GM23338 (cell line): ENCODE measurements at regions not wholly inside any gene's neighbourhood (a gene's known extent, or its start where the extent isn't known, plus 50 kb on each side); places are given as distances from the start of the nearest gene placed in this dataset.

Experiments
- ATAC-seq: fragments of 200-7000 bp; cut with Tn5 transposase; 3 replicates; pipeline ENCODE4 v1.9.1; 2020
- DNase-seq: peaks from one replicate; pipeline ENCODE4 v3.0.0-alpha.2; 2015; ENCODE audit warnings: low spot score
- H2AFZ ChIP-seq: fragments of 200-600 bp; sonication (generic); 2 replicates; pipeline ENCODE4 v1.8.0; 2016; ENCODE audit warnings: antibody characterized with exemption, mild to moderate bottlenecking, moderate library complexity
- H3F3A ChIP-seq: fragments of 200-600 bp; sonication (generic); replicated peaks from 2 replicates; pipeline ENCODE4 v1.8.0; 2017; ENCODE audit warnings: antibody characterized with exemption, mixed run types, low read depth
- H3K27ac ChIP-seq: fragments of 200-600 bp; sonication (generic); 2 replicates; pipeline ENCODE4 v1.6.1; 2016; ENCODE audit warnings: low read depth
- H3K27me3 ChIP-seq: fragments of 200-600 bp; sonication (generic); 2 replicates; pipeline ENCODE4 v1.8.0; 2016; ENCODE audit warnings: mild to moderate bottlenecking, mixed run types, moderate library complexity; ENCODE audit not compliant: insufficient read depth
- H3K36me3 ChIP-seq: fragments of 200-600 bp; sonication (generic); 2 replicates; pipeline ENCODE4 v1.8.0; 2016; ENCODE audit warnings: mild to moderate bottlenecking; ENCODE audit not compliant: insufficient read depth
- H3K4me1 ChIP-seq: fragments of 200-600 bp; sonication (generic); 2 replicates; pipeline ENCODE4 v1.8.0; 2016; ENCODE audit warnings: mild to moderate bottlenecking, moderate library complexity; ENCODE audit not compliant: insufficient read depth
- H3K4me2 ChIP-seq: fragments of 200-600 bp; sonication (generic); 2 replicates; pipeline ENCODE4 v1.7.1; 2017; ENCODE audit warnings: mixed run types
- H3K4me3 ChIP-seq: fragments of 200-600 bp; sonication (generic); 2 replicates; pipeline ENCODE4 v1.6.1; 2016; ENCODE audit warnings: mixed run types
- H3K79me2 ChIP-seq: fragments of 200-600 bp; sonication (generic); replicated peaks from 2 replicates; pipeline ENCODE4 v1.8.0; 2017; ENCODE audit warnings: mild to moderate bottlenecking; ENCODE audit not compliant: insufficient read depth
- H3K9me2 ChIP-seq: fragments of 200-600 bp; sonication (generic); 2 replicates; pipeline ENCODE4 v1.8.0; 2017; ENCODE audit not compliant: insufficient read depth
- H4K20me1 ChIP-seq: fragments of 200-600 bp; sonication (generic); replicated peaks from 2 replicates; pipeline ENCODE4 v1.8.0; 2017; ENCODE audit warnings: mild to moderate bottlenecking; ENCODE audit not compliant: insufficient read depth
- H3K27ac Mint-ChIP-seq: 2 replicates; pipeline ENCODE4 v1.8.0; 2020; ENCODE audit warnings: inconsistent platforms, mild to moderate bottlenecking, moderate library complexity, mixed read lengths
- H3K27me3 Mint-ChIP-seq: 3 replicates; pipeline ENCODE4 v1.8.0; 2022; ENCODE audit warnings: low read depth, mild to moderate bottlenecking, moderate library complexity, mixed read lengths, inconsistent platforms; ENCODE audit not compliant: insufficient read depth, poor library complexity
- H3K36me3 Mint-ChIP-seq: 3 replicates; pipeline ENCODE4 v1.8.0; 2021; ENCODE audit warnings: low read depth, mild to moderate bottlenecking, inconsistent platforms, moderate library complexity, mixed read lengths
- H3K4me1 Mint-ChIP-seq: 3 replicates; pipeline ENCODE4 v1.8.0; 2020; ENCODE audit warnings: mild to moderate bottlenecking, inconsistent platforms, mixed read lengths
- H3K4me3 Mint-ChIP-seq: 3 replicates; pipeline ENCODE4 v1.8.0; 2021; ENCODE audit warnings: moderate library complexity, mild to moderate bottlenecking, inconsistent platforms, mixed read lengths
- H3K9me3 Mint-ChIP-seq: 3 replicates; pipeline ENCODE4 v1.8.0; 2020; ENCODE audit warnings: moderate library complexity, mild to moderate bottlenecking, inconsistent platforms, mixed read lengths
- CREB1 ChIP-seq: fragments of 250-450 bp; sonication (Bioruptor Pico); IDR thresholded peaks from 2 replicates; pipeline ENCODE4 v1.5.0; 2020; ENCODE audit warnings: low read depth, mild to moderate bottlenecking, moderate library complexity
- ETS1 ChIP-seq: IDR thresholded peaks from 2 replicates; pipeline ENCODE4 v1.6.1; 2016; ENCODE audit warnings: antibody characterized with exemption
- EZH2phosphoT487 ChIP-seq: fragments of 200-600 bp; sonication (generic); IDR thresholded peaks from one replicate; pipeline ENCODE4 v1.8.1; 2018; ENCODE audit warnings: antibody characterized with exemption; ENCODE audit not compliant: unreplicated experiment
- JUNB ChIP-seq: IDR thresholded peaks from one replicate; pipeline ENCODE4 v1.6.1; 2016; ENCODE audit warnings: antibody characterized with exemption; ENCODE audit not compliant: unreplicated experiment
- NANOG ChIP-seq: IDR thresholded peaks from 2 replicates; pipeline ENCODE4 v1.6.1; 2016; ENCODE audit warnings: antibody characterized with exemption, borderline replicate concordance
- REST ChIP-seq: IDR thresholded peaks from one replicate; pipeline ENCODE4 v1.6.1; 2018; ENCODE audit warnings: antibody characterized with exemption; ENCODE audit not compliant: unreplicated experiment
- ZNF114 ChIP-seq: fragments of 250-450 bp; sonication (Bioruptor Pico); IDR thresholded peaks from 2 replicates; pipeline ENCODE4 v1.5.0; 2020; ENCODE audit warnings: mild to moderate bottlenecking, moderate library complexity
- ZNF462 ChIP-seq: fragments of 250-450 bp; sonication (Bioruptor Pico); IDR thresholded peaks from 2 replicates; pipeline ENCODE4 v1.5.0; 2020; ENCODE audit warnings: mild to moderate bottlenecking, moderate library complexity

- peaks cover 3% of the 10 kb centered on the region; the same call in 1 of the 2 replicates for H3K4me1 ChIP-seq
- H3K36me3 Mint-ChIP-seq: no peaks in the 10 kb centered on the region
- no peaks in the 10 kb centered on the region for H3K27me3 Mint-ChIP-seq
- H3K36me3 ChIP-seq: no peaks in the 10 kb centered on the region
- H3F3A ChIP-seq: no peaks in the 10 kb centered on the region
- DNase-seq (no peak), ATAC-seq (no peak)
- no peak for TF ChIP-seq ZNF462
- H2AFZ ChIP-seq: no peak overlapping the region
- no peaks in the 10 kb centered on the region for H3K9me3 Mint-ChIP-seq
- no peak overlapping the region for H3K4me2 ChIP-seq
- no peak overlapping the region for H3K27ac ChIP-seq
- H3K79me2 ChIP-seq: no peaks in the 10 kb centered on the region
- H3K4me3 ChIP-seq: no peak overlapping the region
- no peak overlapping the region; the same call in 1 of the 2 replicates for H3K27ac Mint-ChIP-seq
- H3K27me3 ChIP-seq: no peaks in the 10 kb centered on the region
- H3K9me2 ChIP-seq: no peaks in the 10 kb centered on the region
- no peaks in the 10 kb centered on the region for H4K20me1 ChIP-seq
- no peak overlapping the region for H3K4me3 Mint-ChIP-seq
- H3K4me1 Mint-ChIP-seq: no peaks in the 10 kb centered on the region
Measured at GRCh38 chr1:172944931-172945330, 105.8 kb downstream of the TNFSF18 start.

GRCh38 chr1:172946814-172947507 lies 103.8 kb downstream of the TNFSF18 start:
- Mint-ChIP-seq H3K27ac (no peak overlapping the region), H3K36me3 (no peaks in the 10 kb centered on the region), H3K9me3 (no peaks in the 10 kb centered on the region), H3K4me3 (no peak overlapping the region), H3K27me3 (no peaks in the 10 kb centered on the region), H3K4me1 (no peaks in the 10 kb centered on the region)
- no peaks in the 10 kb centered on the region for H3K36me3 ChIP-seq
- H2AFZ ChIP-seq: no peak overlapping the region
- H3K79me2 ChIP-seq: no peaks in the 10 kb centered on the region
- H3K9me2 ChIP-seq: no peaks in the 10 kb centered on the region
- ATAC-seq (no peak), DNase-seq (no peak)
- no peaks in the 10 kb centered on the region for H4K20me1 ChIP-seq
- no peak overlapping the region for H3K4me2 ChIP-seq
- peaks cover 3% of the 10 kb centered on the region; the same call in 1 of the 2 replicates for H3K4me1 ChIP-seq
- H3K4me3 ChIP-seq: no peak overlapping the region
- no peak overlapping the region for H3K27ac ChIP-seq
- no peaks in the 10 kb centered on the region for H3K27me3 ChIP-seq
- TF ChIP-seq ETS1: no peak
- TF ChIP-seq REST: no peak
- no peak for TF ChIP-seq NANOG
- TF ChIP-seq CREB1: no peak
- no peak for TF ChIP-seq ZNF114 (CRISPR knock-in tag)
- TF ChIP-seq JUNB: no peak
- TF ChIP-seq EZH2phosphoT487: no peak
- H3F3A ChIP-seq: no peaks in the 10 kb centered on the region
